Mesothelial cell of epicardium (in vitro differentiated cells): ENCODE measurements at regions not wholly inside any gene's neighbourhood (a gene's known extent, or its start where the extent isn't known, plus 50 kb on each side); places are given as distances from the start of the nearest gene placed in this dataset.
A peak's percentile ranks its signal among the peaks of the same experiment; 100 is the strongest.

Experiments
- DNase-seq, 2 experiments: peaks; one replicate each; pipeline ENCODE4 v3.0.0; 2021; ENCODE audit warnings: low spot score in 2 of 2; ENCODE audit not compliant: unreplicated experiment in 2 of 2
- H3K27ac Mint-ChIP-seq: 2 replicates; pipeline ENCODE4 v1.8.0; 2021; ENCODE audit warnings: mixed read lengths
- H3K27me3 Mint-ChIP-seq: 2 replicates; pipeline ENCODE4 v1.8.0; 2021; ENCODE audit warnings: low read depth, mixed read lengths
- H3K36me3 Mint-ChIP-seq: 2 replicates; pipeline ENCODE4 v1.8.0; 2021; ENCODE audit warnings: mixed read lengths
- H3K4me1 Mint-ChIP-seq: 2 replicates; pipeline ENCODE4 v1.8.0; 2021; ENCODE audit warnings: mixed read lengths
- H3K4me3 Mint-ChIP-seq: 2 replicates; pipeline ENCODE4 v1.8.0; 2021; ENCODE audit warnings: mild to moderate bottlenecking, moderate library complexity, mixed read lengths
- H3K9me3 Mint-ChIP-seq: 2 replicates; pipeline ENCODE4 v1.8.0; 2021; ENCODE audit warnings: mixed read lengths
- CTCF ChIP-seq: fragments of 200-600 bp; sonication (generic); IDR thresholded peaks from one replicate; pipeline ENCODE4 v1.5.0; 2021; ENCODE audit warnings: antibody characterized with exemption; ENCODE audit not compliant: unreplicated experiment

GRCh38 chr10:83667594-83667993 lies 471.7 kb upstream of the GHITM start:
- Mint-ChIP-seq H3K4me3 (no peak overlapping the region), H3K9me3 (peaks cover 19% of the 10 kb centered on the region), H3K27ac (no peak overlapping the region), H3K36me3 (no peaks in the 10 kb centered on the region), H3K4me1 (peaks cover 2% of the 10 kb centered on the region), H3K27me3 (no peaks in the 10 kb centered on the region)
- no peak for DNase-seq
- no peak for TF ChIP-seq CTCF

- H3K27me3 Mint-ChIP-seq: no peaks in the 10 kb centered on the region
- peaks cover 18% of the 10 kb centered on the region for H3K4me1 Mint-ChIP-seq
- DNase-seq: no peak
- TF ChIP-seq CTCF: no peak
- H3K27ac Mint-ChIP-seq: no peak overlapping the region
- peaks cover 5% of the 10 kb centered on the region for H3K9me3 Mint-ChIP-seq
- H3K4me3 Mint-ChIP-seq: no peak overlapping the region
- no peaks in the 10 kb centered on the region for H3K36me3 Mint-ChIP-seq
These were observed 466.0 kb upstream of the GHITM start for GRCh38 chr10:83673316-83673715.

GRCh38 chr10:83677795-83678194 lies 461.5 kb upstream of the GHITM start:
- no peak for DNase-seq
- TF ChIP-seq CTCF: no peak
- H3K36me3 Mint-ChIP-seq: no peaks in the 10 kb centered on the region
- no peak overlapping the region for H3K4me3 Mint-ChIP-seq
- no peaks in the 10 kb centered on the region for H3K27me3 Mint-ChIP-seq
- peak overlapping the region; percentile 53 for H3K27ac Mint-ChIP-seq
- H3K4me1 Mint-ChIP-seq: peaks cover 26% of the 10 kb centered on the region
- no peaks in the 10 kb centered on the region for H3K9me3 Mint-ChIP-seq

- H3K27ac Mint-ChIP-seq: no peak overlapping the region
- no peaks in the 10 kb centered on the region for H3K36me3 Mint-ChIP-seq
- no peak for TF ChIP-seq CTCF
- no peak overlapping the region for H3K4me3 Mint-ChIP-seq
- no peak for DNase-seq
- H3K4me1 Mint-ChIP-seq: peaks cover 19% of the 10 kb centered on the region
- H3K9me3 Mint-ChIP-seq: no peaks in the 10 kb centered on the region
- no peaks in the 10 kb centered on the region for H3K27me3 Mint-ChIP-seq
These were observed 460.5 kb upstream of the GHITM start for GRCh38 chr10:83678850-83679249.

GRCh38 chr10:83680470-83680891 lies 458.8 kb upstream of the GHITM start:
- no peak for DNase-seq
- no peak for TF ChIP-seq CTCF
- H3K4me1 Mint-ChIP-seq: peaks cover 16% of the 10 kb centered on the region
- no peaks in the 10 kb centered on the region for H3K36me3 Mint-ChIP-seq
- H3K9me3 Mint-ChIP-seq: no peaks in the 10 kb centered on the region
- H3K27me3 Mint-ChIP-seq: no peaks in the 10 kb centered on the region
- H3K27ac Mint-ChIP-seq: no peak overlapping the region
- no peak overlapping the region for H3K4me3 Mint-ChIP-seq

GRCh38 chr10:83682414-83682813 lies 456.9 kb upstream of the GHITM start:
- TF ChIP-seq CTCF: no peak
- Mint-ChIP-seq H3K27ac (no peak overlapping the region), H3K27me3 (no peaks in the 10 kb centered on the region), H3K9me3 (no peaks in the 10 kb centered on the region), H3K4me1 (peaks cover 16% of the 10 kb centered on the region), H3K36me3 (no peaks in the 10 kb centered on the region), H3K4me3 (no peak overlapping the region)
- DNase-seq: no peak
